ENCODE measurements at regions not wholly inside any gene's neighbourhood (a gene's known extent, or its start where the extent isn't known, plus 50 kb on each side); places are given as distances from the start of the nearest gene placed in this dataset.
"Not testable (repeated sequence)": the region's sequence is repeated elsewhere in the genome, so short reads cannot be mapped to it uniquely, and the experiment has no call there.

DNA sequence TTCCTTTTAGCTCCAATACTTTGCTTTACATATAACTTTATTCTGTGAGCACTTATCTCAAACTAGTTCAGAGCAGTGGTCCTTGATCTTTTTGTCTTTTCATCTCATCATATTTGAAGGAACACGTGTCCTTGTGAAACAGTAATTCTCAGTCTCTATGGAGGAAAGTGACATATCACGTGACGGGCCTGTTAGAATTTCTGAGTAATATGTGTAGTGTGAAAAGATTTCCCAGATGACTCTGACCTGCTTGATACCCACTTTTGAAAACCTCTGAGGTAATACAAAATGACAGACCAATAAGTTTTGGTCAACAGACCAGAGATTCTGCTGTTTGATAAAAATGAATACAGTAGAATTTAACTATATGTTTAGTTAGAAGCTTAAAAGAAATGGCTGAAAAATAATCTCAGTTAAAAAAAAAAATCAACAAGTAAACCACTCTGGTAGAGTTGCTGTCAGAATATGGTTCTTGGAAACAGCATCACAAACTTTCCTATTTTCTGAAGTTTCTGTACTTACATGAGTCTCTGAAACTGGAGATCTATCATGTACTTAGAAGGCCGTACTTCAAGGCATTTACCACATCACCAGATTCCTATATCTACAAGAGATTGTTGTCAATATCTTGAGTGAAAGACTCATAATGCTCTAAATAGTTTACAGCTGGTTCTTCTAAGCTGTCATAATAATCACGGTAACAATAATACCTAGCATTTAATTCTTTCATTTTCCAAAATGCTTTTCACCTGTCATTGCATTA, 590.2 kb upstream of the TBL1XR1 start:
- no peak for DNase-seq (ENCODE audit: low read depth)

DNA sequence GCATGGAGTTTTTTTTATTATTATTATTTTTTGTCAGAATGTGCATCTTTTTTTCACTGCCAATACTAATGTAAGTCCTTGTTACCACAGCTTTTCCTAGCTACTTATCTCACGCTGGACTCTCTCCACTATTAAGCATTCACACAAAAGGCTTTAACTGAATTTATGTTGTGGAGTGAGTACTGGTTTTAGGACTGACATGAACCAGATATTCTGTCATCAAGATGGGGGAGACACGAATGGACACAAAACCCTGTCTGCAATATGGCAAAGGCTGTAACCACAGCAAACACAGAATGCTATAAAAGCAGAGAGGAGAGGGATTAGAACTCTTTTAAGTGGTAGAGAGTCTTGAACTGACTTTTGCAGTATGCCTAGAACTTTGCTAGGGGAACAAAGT, 592.2 kb upstream of the TBL1XR1 start:
- no peak for DNase-seq (ENCODE audit: low read depth)

DNA sequence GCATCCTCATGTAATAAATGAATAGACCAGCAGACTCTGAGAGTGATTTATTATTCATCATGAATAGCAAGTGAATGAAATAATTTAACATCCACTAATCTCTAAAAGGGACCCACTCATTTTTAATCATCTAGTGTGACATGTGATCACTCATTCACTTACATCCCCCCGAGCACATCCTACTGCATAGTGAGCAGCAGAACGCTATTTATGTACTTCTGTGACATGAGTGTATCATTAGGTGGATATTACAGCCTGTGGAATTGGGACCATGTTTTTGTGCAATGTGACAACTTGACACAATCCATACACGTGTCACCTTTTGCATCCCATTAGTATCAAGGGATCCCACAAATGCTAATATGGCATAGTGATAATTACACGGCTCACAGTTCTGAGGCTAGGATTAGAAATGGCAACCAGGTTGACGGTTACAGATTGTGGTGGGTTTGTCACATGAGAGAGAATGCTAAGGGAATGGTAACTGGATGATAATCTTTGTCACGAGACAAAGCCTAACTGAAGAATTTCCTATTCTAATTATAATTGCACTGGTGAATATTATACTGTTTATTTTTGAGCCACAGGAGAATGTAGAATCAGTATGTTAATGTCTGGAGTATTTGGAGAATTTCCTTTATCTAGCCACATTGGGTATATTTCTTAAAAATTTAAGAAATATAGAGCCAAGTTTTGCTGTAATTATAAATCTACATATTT, 595.2 kb upstream of the TBL1XR1 start:
- DNase-seq (ENCODE audit: low read depth) = no peak

DNA sequence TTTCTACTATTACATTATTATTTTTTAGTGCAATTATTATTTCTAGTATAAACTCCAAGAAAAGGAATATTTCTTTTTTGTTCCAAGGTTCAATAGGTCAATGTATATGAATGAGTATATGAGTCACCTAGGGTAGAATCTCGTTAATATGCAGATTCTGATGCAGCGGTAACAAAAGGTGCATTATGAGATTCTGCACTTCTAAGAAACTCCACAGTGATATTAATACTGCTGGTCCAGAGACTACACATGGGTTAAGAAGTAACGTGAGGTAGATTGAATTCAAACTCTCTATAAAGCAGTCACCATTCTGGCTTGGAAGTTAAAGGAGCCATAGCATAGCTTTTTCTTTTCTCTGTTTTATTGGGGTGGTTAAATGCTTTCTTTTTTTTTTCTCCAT, 596.2 kb upstream of the TBL1XR1 start:
- DNase-seq (ENCODE audit: low read depth) = no peak

DNA sequence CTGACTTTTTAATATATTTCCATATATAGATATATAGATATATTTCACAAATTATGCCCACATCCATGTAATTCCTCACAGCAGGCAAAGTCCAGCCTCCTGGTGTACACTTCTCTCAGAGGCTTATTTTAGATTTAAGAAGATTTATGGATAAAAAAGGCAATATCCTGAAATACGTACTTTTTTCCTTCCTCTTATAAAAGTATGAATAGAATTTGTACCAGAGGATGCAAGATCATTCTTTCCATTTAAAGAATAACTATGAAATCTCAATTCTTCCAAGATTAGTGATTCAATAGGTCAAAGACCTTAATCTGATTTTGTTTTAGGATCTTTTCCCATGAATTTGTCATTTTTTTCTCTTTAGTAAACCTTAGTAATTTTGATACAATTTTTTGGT, 597.9 kb upstream of the TBL1XR1 start:
- DNase-seq (ENCODE audit: low read depth) = no peak

DNA sequence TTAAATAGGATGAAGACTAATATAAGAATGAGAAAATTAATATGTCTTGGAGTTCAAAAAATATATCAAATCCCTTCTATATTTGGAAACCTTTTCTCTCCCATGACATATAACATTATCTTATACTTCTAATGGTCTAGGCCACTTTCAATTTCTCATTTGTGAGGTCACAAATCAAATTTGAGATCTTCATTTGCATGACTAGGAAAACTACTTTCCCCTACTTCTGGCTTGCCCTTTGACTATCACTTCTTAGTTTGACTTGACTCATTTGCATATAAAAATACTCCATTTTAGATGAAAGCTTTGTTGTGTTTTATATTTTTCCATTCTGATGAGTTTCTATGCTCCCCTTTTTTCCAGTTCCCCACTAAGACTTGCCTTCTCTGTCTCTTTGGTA, 598.6 kb upstream of the TBL1XR1 start:
- no peak for DNase-seq (ENCODE audit: low read depth)

DNA sequence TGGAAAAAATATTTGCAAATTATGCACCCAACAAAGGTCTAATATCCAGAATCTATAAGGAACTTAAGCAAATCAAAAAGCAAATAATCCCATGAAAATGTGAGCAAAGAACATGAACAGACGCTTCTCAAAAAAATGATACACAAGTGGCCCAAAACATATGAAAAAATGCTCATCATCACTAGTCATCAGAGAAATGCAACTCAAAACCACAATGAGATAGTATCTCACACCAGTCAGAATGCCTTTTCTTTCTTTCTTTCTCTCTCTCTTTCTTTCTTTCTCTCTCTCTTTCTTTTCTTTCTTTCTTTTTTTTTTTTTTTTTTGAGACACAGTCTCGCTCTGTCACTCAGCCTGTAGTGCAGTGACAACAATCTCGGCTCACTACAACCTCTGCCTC, 602.9 kb upstream of the TBL1XR1 start:
- DNase-seq (ENCODE audit: low read depth) = not testable (repeated sequence)

DNA sequence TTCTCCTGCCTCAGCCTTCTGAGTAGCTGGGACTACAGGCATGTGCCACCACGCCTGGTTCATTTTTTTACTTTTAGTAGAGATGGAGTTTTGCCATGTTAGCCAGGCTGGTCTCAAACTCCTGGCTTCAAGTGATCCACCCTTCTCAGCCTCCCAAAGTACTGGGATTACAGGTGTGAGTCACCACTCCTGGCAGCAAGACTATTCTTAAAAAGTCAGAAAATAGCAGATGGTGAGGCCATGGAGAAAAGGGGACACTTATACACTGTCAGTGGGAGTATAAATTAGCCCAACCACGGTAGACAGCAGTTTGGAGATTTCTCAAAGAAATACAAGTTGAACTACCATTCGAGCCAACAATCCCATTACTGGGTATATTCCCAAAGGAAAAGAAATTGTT, 603.3 kb upstream of the TBL1XR1 start:
- no peak for DNase-seq (ENCODE audit: low read depth)

DNA sequence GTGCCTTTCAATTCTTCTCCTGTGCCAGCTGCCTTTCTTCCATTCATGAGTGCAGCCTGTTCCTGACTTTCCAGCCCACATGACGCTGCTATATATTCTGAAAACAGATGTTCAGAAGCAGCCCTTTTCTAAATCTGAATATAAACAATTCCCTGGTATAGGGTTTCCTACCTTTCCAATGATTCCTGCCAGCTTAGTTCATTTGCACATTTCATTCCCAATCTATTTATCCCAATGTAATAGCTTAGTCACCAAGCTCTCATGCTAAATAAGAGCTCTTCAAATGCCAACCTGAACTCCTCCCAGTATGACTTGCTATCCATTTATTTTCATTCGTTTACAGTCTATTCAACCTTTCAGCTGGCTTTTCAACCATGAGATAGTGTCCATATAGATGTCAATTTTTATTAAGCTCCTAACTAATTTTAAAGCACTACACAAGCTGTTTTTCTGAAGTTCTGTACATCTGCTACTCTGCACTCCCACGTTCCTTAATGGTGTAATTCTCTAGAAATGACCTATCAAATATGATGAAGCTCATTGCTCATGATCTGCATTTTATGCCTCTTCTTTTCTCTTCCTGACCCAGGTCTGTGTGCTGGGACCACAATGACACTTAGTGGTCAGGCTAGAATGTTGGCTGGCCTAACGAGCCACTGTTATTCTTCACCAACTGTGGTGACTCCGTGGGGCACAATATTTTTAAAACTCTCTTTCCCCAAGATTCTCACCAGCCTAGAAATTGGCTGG, 605.0 kb upstream of the TBL1XR1 start:
- no peak for DNase-seq (ENCODE audit: low read depth)

DNA sequence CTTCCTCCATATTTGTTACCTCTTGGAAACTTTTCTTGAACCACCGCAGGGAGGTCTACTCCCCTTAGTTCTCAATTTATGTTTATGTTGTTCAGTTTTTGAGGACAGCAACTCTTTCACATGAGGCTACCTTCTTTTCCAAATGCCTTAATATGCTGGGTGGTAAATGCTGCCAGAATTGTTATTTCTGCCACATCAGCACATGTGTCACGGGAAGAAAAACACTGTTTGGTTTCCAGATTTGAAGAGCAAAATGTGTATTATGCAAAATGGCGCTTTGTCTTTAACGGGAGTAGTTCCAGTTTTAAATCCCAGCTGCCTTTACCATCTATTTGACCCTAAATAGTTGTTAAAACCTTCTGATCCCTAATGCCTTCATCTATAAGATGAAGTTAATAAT, 606.2 kb upstream of the TBL1XR1 start:
- DNase-seq (ENCODE audit: low read depth) = no peak

DNA sequence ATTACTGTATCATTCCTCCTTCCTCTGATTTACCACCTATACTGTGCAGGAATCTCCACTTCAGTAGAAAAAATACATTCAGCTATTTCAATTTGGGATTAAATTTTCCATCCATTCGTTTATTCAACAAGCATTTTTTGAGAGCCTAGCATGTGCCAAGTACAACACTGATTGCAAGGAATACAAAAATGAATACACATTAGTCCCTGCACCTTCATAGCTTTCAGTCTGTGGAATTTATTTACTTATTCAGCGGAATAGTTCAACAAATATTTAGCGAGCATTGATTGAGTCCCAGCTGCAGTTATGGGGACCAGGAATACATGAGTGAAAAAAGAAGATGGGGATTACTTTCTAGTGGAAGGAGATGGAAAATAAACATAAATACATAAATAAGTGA, 606.8 kb upstream of the TBL1XR1 start:
- DNase-seq (ENCODE audit: low read depth) = no peak

DNA sequence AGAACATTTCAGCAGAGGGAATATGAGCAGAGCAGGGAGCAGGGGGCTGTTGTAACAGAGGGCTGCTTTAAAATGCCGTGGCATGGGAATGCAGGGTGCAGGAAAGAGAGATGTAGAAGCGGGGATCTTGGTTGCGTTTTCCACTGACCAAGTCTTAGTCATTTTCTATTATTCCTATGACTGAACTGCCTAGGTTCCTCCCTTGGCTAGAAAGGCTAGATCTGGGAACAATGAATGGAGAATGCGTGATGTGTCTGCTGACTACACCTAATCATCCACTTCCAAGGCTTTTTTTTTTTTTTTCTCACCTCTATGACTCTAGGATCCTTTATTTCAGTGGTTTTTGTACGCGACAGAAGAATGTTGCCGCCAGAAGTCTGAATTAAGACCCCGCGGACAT, 607.4 kb upstream of the TBL1XR1 start:
- no peak for DNase-seq (ENCODE audit: low read depth)

DNA sequence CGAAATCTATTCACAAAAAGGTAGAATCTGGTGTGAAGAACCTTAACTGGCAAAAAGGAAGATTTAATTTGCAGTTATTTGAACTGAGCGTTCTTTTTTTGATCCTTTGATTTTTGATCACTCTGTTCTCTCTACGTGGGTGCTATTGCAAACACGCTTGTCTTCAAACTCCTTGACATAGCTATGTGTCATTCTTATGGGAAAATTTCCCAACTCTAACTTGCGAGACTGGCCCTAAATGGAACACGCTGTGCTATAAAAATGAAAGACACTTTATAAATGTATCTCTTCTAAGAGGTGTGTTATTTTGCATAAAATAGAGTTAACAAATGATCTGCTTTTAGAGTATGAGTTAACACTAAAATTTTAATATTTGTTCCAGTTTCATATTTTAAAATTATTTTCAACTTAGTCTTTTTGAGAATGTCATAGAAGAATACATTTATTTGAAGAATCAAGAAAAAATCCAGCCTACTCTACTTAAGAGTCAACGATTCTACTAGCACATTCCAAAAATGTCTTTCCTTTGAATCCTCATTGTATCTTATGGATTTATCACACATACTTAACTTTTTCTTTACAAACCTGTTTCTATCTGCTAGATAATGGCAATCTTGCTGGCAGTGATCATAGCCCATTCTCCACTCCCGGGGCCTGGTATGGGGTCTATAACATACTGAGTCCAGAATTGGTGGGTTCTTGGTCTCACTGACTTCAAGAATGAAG, 610.0 kb upstream of the TBL1XR1 start:
- no peak for DNase-seq (ENCODE audit: low read depth)

DNA sequence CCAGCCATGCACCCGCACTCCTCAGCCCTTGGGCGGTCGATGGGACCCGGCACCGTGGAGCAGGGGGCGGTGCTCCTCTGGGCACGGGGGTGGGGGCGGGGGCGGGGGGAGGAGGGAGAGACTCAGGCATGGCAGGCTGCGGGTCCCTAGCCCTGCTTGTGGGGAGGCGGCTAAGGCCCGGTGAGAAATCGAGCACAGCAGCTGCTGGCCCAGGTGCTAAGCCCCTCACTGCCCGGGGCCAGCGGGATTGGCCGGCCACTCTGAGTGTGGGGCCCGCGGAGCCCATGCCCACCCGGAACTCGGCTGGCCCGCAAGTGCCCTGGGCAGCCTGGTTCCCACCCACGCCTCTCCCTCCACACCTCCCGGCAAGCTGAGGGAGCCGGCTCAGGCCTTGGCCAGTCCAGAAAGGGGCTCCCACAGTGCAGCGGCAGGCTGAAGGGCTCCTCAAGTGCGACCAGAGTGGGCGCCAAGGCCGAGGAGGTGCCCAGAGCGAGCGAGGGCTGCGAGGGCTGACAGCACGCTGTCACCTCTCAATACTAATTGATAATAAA, 611.7 kb upstream of the TBL1XR1 start:
- DNase-seq (ENCODE audit: low read depth) = not testable (repeated sequence)

DNA sequence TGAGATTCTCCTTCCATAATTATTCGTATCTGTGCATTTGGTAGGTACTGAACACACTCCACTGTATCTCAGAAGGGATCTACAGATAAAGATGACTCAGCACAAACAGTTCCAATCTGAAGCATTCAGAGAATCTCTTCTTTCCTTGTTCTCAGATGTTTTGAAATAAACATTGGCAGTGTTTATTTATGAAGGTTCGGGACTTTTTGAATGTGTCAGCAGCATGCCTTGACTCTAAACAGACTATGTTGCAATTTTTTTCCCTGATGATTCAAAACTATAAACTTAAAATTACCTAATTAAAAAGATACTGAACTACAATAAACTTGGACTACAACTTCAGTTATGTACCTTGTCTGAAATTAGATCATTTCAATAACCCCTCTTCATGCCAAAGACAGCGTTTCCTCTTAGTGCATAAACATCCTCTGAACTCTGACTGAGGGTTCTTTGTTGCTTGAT, 612.9 kb upstream of the TBL1XR1 start:
- peak; percentile 93 for DNase-seq (ENCODE audit: low read depth)

DNA sequence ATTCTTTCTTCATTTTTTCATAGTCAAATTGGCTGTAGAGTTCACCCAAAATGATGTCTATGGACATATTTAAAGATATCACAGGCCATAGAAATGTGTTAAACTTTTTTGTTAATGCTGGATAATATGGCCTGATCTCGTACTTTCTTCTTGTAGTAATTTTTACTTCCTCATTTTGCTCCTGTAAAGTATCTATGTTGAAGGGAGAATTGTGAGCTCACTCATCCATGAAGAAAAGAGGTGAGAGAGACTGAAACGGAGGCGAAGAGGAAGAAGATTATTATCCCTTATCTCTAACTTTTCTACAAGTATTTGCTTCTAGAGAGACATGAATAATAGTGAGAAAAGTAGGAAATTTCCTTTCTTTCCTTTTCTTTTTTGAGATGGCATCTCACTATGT, 613.8 kb upstream of the TBL1XR1 start:
- DNase-seq (ENCODE audit: low read depth) = no peak

DNA sequence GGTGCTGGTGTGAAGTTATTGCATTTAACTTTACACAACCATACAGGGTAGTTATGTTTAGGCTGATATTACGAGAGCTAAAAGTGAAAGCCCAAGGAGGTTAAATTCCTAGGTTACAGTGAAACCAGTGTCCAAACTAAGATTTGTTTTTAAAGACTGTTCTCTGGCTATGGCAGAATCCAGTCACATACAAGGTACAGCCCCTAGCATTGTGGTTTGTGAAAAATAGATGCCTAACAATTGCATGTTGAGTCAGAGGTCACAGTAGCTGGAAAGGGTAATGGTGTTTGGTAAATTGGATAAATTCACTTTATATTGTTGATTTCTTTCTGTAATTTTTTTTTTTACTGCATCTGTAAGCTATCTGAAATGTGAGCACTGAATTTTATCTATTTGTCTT, 614.6 kb upstream of the TBL1XR1 start:
- no peak for DNase-seq (ENCODE audit: low read depth)

DNA sequence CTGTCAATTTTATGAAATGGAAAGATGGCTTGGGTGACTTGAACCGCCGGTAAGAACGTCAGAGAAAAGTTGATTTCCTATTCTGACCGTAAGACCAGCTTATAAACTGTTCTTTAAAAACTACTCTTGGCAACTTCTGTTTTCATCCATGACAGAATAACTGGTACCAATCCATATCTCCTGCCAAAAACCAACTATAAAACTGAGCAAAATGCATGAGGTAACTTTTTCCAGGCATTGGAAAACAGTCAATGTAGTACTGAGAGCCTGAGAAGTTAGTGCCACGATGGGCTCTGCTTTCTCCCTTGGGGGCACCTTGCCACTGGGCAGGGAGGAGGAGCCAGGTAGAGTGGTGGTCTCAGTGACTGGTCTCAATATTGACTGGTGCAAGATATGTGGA, 615.2 kb upstream of the TBL1XR1 start:
- DNase-seq (ENCODE audit: low read depth) = no peak

DNA sequence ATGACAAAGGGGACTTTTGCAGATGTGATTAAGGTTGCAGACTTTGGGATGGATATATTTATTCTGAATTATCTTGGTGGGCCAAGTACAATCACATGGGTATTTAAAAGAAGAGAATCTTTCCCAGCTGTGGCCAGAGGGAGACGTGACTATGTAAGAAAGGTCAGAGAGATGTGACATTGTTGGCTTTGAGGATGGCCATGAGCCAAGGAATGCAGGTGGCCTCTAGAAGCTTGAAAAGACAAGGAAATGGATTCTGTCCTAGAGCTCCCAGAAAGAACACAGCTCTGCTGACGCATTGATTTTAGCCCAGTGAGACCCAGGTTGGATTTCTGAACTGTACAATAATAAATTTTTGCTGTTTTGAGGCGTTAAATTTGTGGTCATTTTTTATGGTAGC, 616.0 kb upstream of the TBL1XR1 start:
- no peak for DNase-seq (ENCODE audit: low read depth)

DNA sequence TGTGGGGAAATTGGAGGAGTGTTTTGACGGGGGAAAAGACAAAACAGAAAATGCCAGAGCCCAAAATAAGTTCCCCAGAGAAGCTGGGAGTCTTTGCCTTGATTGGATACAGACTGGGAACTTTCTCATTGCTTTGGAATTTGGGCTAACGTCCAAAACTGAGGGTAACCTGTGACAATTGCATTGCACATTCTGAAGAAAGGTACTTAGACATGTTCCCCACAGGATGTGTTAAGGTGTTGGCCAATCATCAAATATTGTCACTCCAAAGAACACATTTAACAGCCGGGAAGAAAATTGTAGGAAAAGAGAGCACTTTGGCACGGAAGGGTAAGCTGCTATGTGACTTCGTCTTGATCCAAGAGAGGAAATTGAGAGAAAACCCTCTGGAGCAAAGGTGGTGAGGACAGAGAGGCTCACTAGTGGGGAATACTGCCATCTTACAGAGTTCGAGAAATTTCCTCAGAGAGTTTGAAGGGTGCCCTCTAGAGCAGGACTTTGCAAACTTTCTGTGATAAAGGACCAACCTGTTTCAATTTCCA, 619.5 kb upstream of the TBL1XR1 start:
- DNase-seq (ENCODE audit: low read depth) = no peak

DNA sequence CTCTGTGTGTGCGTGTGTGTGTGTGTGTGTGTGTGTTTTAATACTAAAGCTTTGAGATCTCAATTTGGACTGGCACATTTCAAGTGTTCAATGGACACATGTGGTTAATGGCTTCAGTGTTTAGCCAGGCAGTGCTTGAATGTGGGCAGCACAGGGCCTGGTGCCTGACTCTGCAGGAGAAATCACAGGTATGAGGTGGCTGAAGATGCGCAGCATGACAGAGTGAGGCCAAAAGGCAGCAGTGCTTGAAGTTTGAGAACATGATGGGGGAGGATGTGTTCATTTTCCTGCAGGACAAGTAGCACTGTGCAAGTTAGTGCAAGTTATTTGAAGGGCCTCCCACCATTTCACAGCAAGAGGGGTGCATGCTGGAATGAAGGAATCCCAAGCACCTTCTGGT, 620.5 kb upstream of the TBL1XR1 start:
- no peak for DNase-seq (ENCODE audit: low read depth)

Measured in GM04503 (cell line).